Thoracic aorta (tissue), 2 donors: ENCODE measurements at regions not wholly inside any gene's neighbourhood (a gene's known extent, or its start where the extent isn't known, plus 50 kb on each side); places are given as distances from the start of the nearest gene placed in this dataset.

Experiments used
- ATAC-seq: fragments of 150-250 bp; one replicate; pipeline ENCODE4 v1.8.0; 2017; ENCODE audit warnings: low read depth; ENCODE audit not compliant: insufficient number of reproducible peaks, low FRiP score
- DNase-seq: peaks from one replicate; pipeline ENCODE4 v3.0.0-alpha.2; 2020; ENCODE audit warnings: low spot score
- H3K27ac ChIP-seq, 2 donors: fragments of 200-600 bp; sonication (generic); 1 replicate in 1 of 2; 2 replicates in 1 of 2; pipeline ENCODE4 v1.5.1; 2016; ENCODE audit warnings: mild to moderate bottlenecking in 2 of 2, moderate library complexity in 2 of 2
- H3K27me3 ChIP-seq: fragments of 200-600 bp; sonication (generic); replicated peaks from 2 replicates; pipeline ENCODE4 v1.6.0; 2016; ENCODE audit warnings: mild to moderate bottlenecking; ENCODE audit not compliant: insufficient read depth
- H3K36me3 ChIP-seq: fragments of 200-600 bp; sonication (generic); one replicate; pipeline ENCODE4 v1.5.1; 2016
- H3K4me1 ChIP-seq, 2 donors: fragments of 200-600 bp; sonication (generic); 1 replicate in 1 of 2; 2 replicates in 1 of 2; pipeline versions ENCODE4 v1.5.1 to v1.6.0; 2016; ENCODE audit warnings: low read depth in 2 of 2, mild to moderate bottlenecking in 1 of 2; ENCODE audit not compliant: control insufficient read depth in 1 of 2
- H3K4me3 ChIP-seq: fragments of 200-600 bp; sonication (generic); 2 replicates; pipeline ENCODE4 v1.5.1; 2016; ENCODE audit warnings: mild to moderate bottlenecking
- H3K9me3 ChIP-seq: fragments of 200-600 bp; sonication (generic); 2 replicates; pipeline ENCODE4 v1.5.1; 2016
- CTCF ChIP-seq: fragments of 200-600 bp; sonication (generic); IDR thresholded peaks from one replicate; pipeline ENCODE4 v1.5.1; 2019; ENCODE audit warnings: antibody characterized with exemption

GRCh38 chr21:17389311-17389710 lies 123.5 kb upstream of the CXADR start:
- H3K27ac ChIP-seq, result no peak overlapping the region

GRCh38 chr21:17390569-17390968 lies 122.3 kb upstream of the CXADR start:
- no peak for ATAC-seq
- TF ChIP-seq CTCF, result no peak

More at GRCh38 chr21:17389311-17389710, 123.5 kb upstream of the CXADR start:
- DNase-seq (no peak), ATAC-seq (no peak)
- Histone ChIP-seq H3K27me3 (no peaks in the 10 kb centered on the region), H3K9me3 (no peaks in the 10 kb centered on the region), H3K36me3 (no peaks in the 10 kb centered on the region), H3K4me3 (no peak overlapping the region), H3K4me1 (no peaks in the 10 kb centered on the region)
- TF ChIP-seq CTCF, result no peak

GRCh38 chr21:17391811-17392340 lies 121.0 kb upstream of the CXADR start:
- Histone ChIP-seq H3K4me3 (no peak overlapping the region), H3K27ac (no peak overlapping the region), H3K9me3 (no peaks in the 10 kb centered on the region), H3K27me3 (no peaks in the 10 kb centered on the region), H3K4me1 (no peaks in the 10 kb centered on the region), H3K36me3 (no peaks in the 10 kb centered on the region)
- no peak for TF ChIP-seq CTCF
- ATAC-seq, result no peak
- no peak for DNase-seq

More at GRCh38 chr21:17390569-17390968, 122.3 kb upstream of the CXADR start:
- H3K27ac ChIP-seq, result no peak overlapping the region
- H3K4me3 ChIP-seq, result no peak overlapping the region
- no peaks in the 10 kb centered on the region for H3K27me3 ChIP-seq
- no peak for DNase-seq
- no peaks in the 10 kb centered on the region for H3K9me3 ChIP-seq
- H3K4me1 ChIP-seq, result no peaks in the 10 kb centered on the region
- no peaks in the 10 kb centered on the region for H3K36me3 ChIP-seq

GRCh38 chr21:17393413-17393812 lies 119.4 kb upstream of the CXADR start:
- H3K36me3 ChIP-seq, result no peaks in the 10 kb centered on the region
- H3K27me3 ChIP-seq, result no peaks in the 10 kb centered on the region
- H3K27ac ChIP-seq, result no peak overlapping the region
- no peak for ATAC-seq
- H3K4me1 ChIP-seq, result no peaks in the 10 kb centered on the region
- H3K4me3 ChIP-seq, result no peak overlapping the region
- H3K9me3 ChIP-seq, result no peaks in the 10 kb centered on the region
- no peak for TF ChIP-seq CTCF
- DNase-seq, result no peak

- Histone ChIP-seq H3K4me1 (no peaks in the 10 kb centered on the region), H3K9me3 (no peaks in the 10 kb centered on the region), H3K36me3 (no peaks in the 10 kb centered on the region), H3K27ac (no peak overlapping the region), H3K4me3 (no peak overlapping the region), H3K27me3 (no peaks in the 10 kb centered on the region)
- ATAC-seq, result no peak
- no peak for TF ChIP-seq CTCF
- no peak for DNase-seq
These were observed 115.9 kb upstream of the CXADR start for GRCh38 chr21:17396948-17397347.
